Suprapubic skin (tissue), 4 donors: ENCODE measurements at regions not wholly inside any gene's neighbourhood (a gene's known extent, or its start where the extent isn't known, plus 50 kb on each side); places are given as distances from the start of the nearest gene placed in this dataset.
"Not testable (repeated sequence)": the region's sequence is repeated elsewhere in the genome, so short reads cannot be mapped to it uniquely, and the experiment has no call there.

ENCODE experiments used
- DNase-seq, 2 donors: peaks; one replicate each; pipeline ENCODE4 v3.0.0-alpha.2; 2019; ENCODE audit warnings: low spot score in 2 of 2
- H3K27ac ChIP-seq: fragments of 200-600 bp; sonication (generic); one replicate; pipeline ENCODE4 v1.5.1; 2019
- H3K27me3 ChIP-seq: fragments of 200-600 bp; sonication (generic); one replicate; pipeline ENCODE4 v1.5.1; 2019
- H3K36me3 ChIP-seq: fragments of 200-600 bp; sonication (generic); one replicate; pipeline ENCODE4 v1.5.1; 2019
- H3K4me1 ChIP-seq: fragments of 200-600 bp; sonication (generic); one replicate; pipeline ENCODE4 v1.5.1; 2019
- H3K4me3 ChIP-seq: fragments of 200-600 bp; sonication (generic); one replicate; pipeline ENCODE4 v1.5.1; 2019; ENCODE audit warnings: mild to moderate bottlenecking
- H3K9me3 ChIP-seq: fragments of 200-600 bp; sonication (generic); one replicate; pipeline ENCODE4 v1.5.1; 2019
- CTCF ChIP-seq, 2 donors: fragments of 200-600 bp in 1 of 2; fragments of 450-650 bp in 1 of 2; sonication (generic) in 1 of 2; IDR thresholded peaks; one replicate each; pipeline ENCODE4 v1.5.1; 2016 to 2019; ENCODE audit warnings: antibody characterized with exemption in 2 of 2, mild to moderate bottlenecking in 1 of 2, moderate library complexity in 1 of 2
- EP300 ChIP-seq: sonication (generic); formaldehyde crosslinking; IDR thresholded peaks from one replicate; pipeline ENCODE4 v1.6.1; 2017; ENCODE audit warnings: antibody characterized with exemption
- POLR2A ChIP-seq, 2 donors: fragments of 450-650 bp; IDR thresholded peaks; one replicate each; pipeline ENCODE4 v1.6.1; 2017; ENCODE audit warnings: antibody characterized with exemption in 2 of 2, mild to moderate bottlenecking in 2 of 2, moderate library complexity in 2 of 2
- POLR2AphosphoS5 ChIP-seq, 3 donors: sonication (generic); formaldehyde crosslinking; IDR thresholded peaks; one replicate each; pipeline ENCODE4 v1.6.1; 2017; ENCODE audit warnings: antibody characterized with exemption in 3 of 3
- WGBS: methylation state at CpG from one replicate; pipeline ENCODE4 v1.1.5; 2018; 5-methylcytosine and 5-hydroxymethylcytosine counted together

GRCh38 chrX:96538104-96538725 lies 146.4 kb upstream of the DIAPH2 start:
- H3K27ac ChIP-seq: no peak overlapping the region
- no peaks in the 10 kb centered on the region for H3K36me3 ChIP-seq
- no peaks in the 10 kb centered on the region for H3K9me3 ChIP-seq
- no peak for DNase-seq
- 61% methylated on average over 12 of the region's 12 CpGs for whole genome bisulfite sequencing
- H3K4me3 ChIP-seq: no peak overlapping the region
- TF ChIP-seq CTCF (IDR thresholded peaks at IDR 0.05) (no peak), POLR2AphosphoS5 (IDR thresholded peaks at IDR 0.05) (no peak), EP300 (no peak), POLR2A (IDR thresholded peaks at IDR 0.05) (no peak)
- H3K4me1 ChIP-seq: no peaks in the 10 kb centered on the region
- no peaks in the 10 kb centered on the region for H3K27me3 ChIP-seq

- Histone ChIP-seq H3K27ac (no peak overlapping the region), H3K4me3 (no peak overlapping the region), H3K36me3 (no peaks in the 10 kb centered on the region), H3K27me3 (no peaks in the 10 kb centered on the region), H3K4me1 (no peaks in the 10 kb centered on the region), H3K9me3 (no peaks in the 10 kb centered on the region)
- DNase-seq: no peak
- 67% methylated on average over 2 of the region's 2 CpGs for WGBS
- no peak for TF ChIP-seq EP300
- no peak for TF ChIP-seq POLR2A (IDR thresholded peaks at IDR 0.05)
- TF ChIP-seq CTCF (IDR thresholded peaks at IDR 0.05): no peak
- no peak for TF ChIP-seq POLR2AphosphoS5 (IDR thresholded peaks at IDR 0.05)
Observed at GRCh38 chrX:96540111-96540631, 144.5 kb upstream of the DIAPH2 start.

GRCh38 chrX:96546281-96546680 lies 138.4 kb upstream of the DIAPH2 start:
- H3K4me3 ChIP-seq: not testable (repeated sequence)
- 56% methylated on average over 7 of the region's 7 CpGs for WGBS

GRCh38 chrX:96551322-96551872 lies 133.2 kb upstream of the DIAPH2 start:
- Histone ChIP-seq H3K36me3 (no peaks in the 10 kb centered on the region), H3K27me3 (no peaks in the 10 kb centered on the region), H3K9me3 (no peaks in the 10 kb centered on the region), H3K4me1 (no peaks in the 10 kb centered on the region), H3K27ac (no peak overlapping the region), H3K4me3 (no peak overlapping the region)
- TF ChIP-seq POLR2A (IDR thresholded peaks at IDR 0.05): no peak
- TF ChIP-seq POLR2AphosphoS5 (IDR thresholded peaks at IDR 0.05): no peak
- no peak for TF ChIP-seq EP300
- no peak for TF ChIP-seq CTCF (IDR thresholded peaks at IDR 0.05)
- WGBS: 53% methylated on average over 6 of the region's 6 CpGs
- no peak for DNase-seq

More at GRCh38 chrX:96546281-96546680, 138.4 kb upstream of the DIAPH2 start:
- not testable (repeated sequence) for H3K4me1 ChIP-seq, H3K36me3 ChIP-seq, H3K9me3 ChIP-seq, DNase-seq, H3K27ac ChIP-seq, H3K27me3 ChIP-seq

GRCh38 chrX:96556886-96557285 lies 127.8 kb upstream of the DIAPH2 start:
- Histone ChIP-seq H3K4me3 (no peak overlapping the region), H3K9me3 (no peaks in the 10 kb centered on the region), H3K4me1 (no peaks in the 10 kb centered on the region), H3K27ac (no peak overlapping the region), H3K27me3 (no peaks in the 10 kb centered on the region), H3K36me3 (no peaks in the 10 kb centered on the region)
- TF ChIP-seq POLR2AphosphoS5 (IDR thresholded peaks at IDR 0.05) (no peak), POLR2A (IDR thresholded peaks at IDR 0.05) (no peak), EP300 (no peak), CTCF (IDR thresholded peaks at IDR 0.05) (no peak)
- 64% methylated on average over 2 of the region's 2 CpGs for WGBS
- no peak for DNase-seq

- H3K4me1 ChIP-seq, DNase-seq, H3K27ac ChIP-seq, H3K9me3 ChIP-seq, H3K27me3 ChIP-seq, H3K4me3 ChIP-seq, H3K36me3 ChIP-seq: not testable (repeated sequence)
- 78% methylated on average over 5 of the region's 5 CpGs for WGBS
Observed at GRCh38 chrX:96561129-96561528, 123.5 kb upstream of the DIAPH2 start.
